ENCODE measurements at regions not wholly inside any gene's neighbourhood (a gene's known extent, or its start where the extent isn't known, plus 50 kb on each side); places are given as distances from the start of the nearest gene placed in this dataset.

- TF ChIP-seq CTCF (IDR thresholded peaks at IDR 0.05; ENCODE audit: borderline replicate concordance, insufficient read depth, low read depth, low read length), result no peak
These were observed 575.6 kb upstream of the MKI67 start for GRCh38 chr10:128701837-128702236.

GRCh38 chr10:128704716-128705115 lies 578.5 kb upstream of the MKI67 start:
- TF ChIP-seq CTCF (IDR thresholded peaks at IDR 0.05; ENCODE audit: borderline replicate concordance, insufficient read depth, low read depth, low read length), result no peak
- no peak overlapping the region for H3K4me3 ChIP-seq (ENCODE audit: low read depth, low read length)

More at GRCh38 chr10:128701837-128702236, 575.6 kb upstream of the MKI67 start:
- H3K4me3 ChIP-seq (ENCODE audit: low read depth, low read length), result no peak overlapping the region

GRCh38 chr10:128708182-128708581 lies 582.0 kb upstream of the MKI67 start:
- TF ChIP-seq CTCF (IDR thresholded peaks at IDR 0.05; ENCODE audit: borderline replicate concordance, insufficient read depth, low read depth, low read length), result no peak
- H3K4me3 ChIP-seq (ENCODE audit: low read depth, low read length), result no peak overlapping the region

GRCh38 chr10:128709686-128710085 lies 583.5 kb upstream of the MKI67 start:
- no peak overlapping the region for H3K4me3 ChIP-seq (ENCODE audit: low read depth, low read length)
- no peak for TF ChIP-seq CTCF (IDR thresholded peaks at IDR 0.05; ENCODE audit: borderline replicate concordance, insufficient read depth, low read depth, low read length)

GRCh38 chr10:128710098-128710797 lies 584.0 kb upstream of the MKI67 start:
- TF ChIP-seq CTCF (IDR thresholded peaks at IDR 0.05; ENCODE audit: borderline replicate concordance, insufficient read depth, low read depth, low read length), result no peak
- H3K4me3 ChIP-seq (ENCODE audit: low read depth, low read length), result no peak overlapping the region

- no peak for TF ChIP-seq CTCF (IDR thresholded peaks at IDR 0.05; ENCODE audit: borderline replicate concordance, insufficient read depth, low read depth, low read length)
- no peak overlapping the region for H3K4me3 ChIP-seq (ENCODE audit: low read depth, low read length)
These were observed 584.6 kb upstream of the MKI67 start for GRCh38 chr10:128710798-128711183.

GRCh38 chr10:128711806-128712205 lies 585.6 kb upstream of the MKI67 start:
- no peak for TF ChIP-seq CTCF (IDR thresholded peaks at IDR 0.05; ENCODE audit: borderline replicate concordance, insufficient read depth, low read depth, low read length)

More at GRCh38 chr10:128711806-128712205, 585.6 kb upstream of the MKI67 start:
- no peak overlapping the region for H3K4me3 ChIP-seq (ENCODE audit: low read depth, low read length)
